ENCODE measurements at regions not wholly inside any gene's neighbourhood (a gene's known extent, or its start where the extent isn't known, plus 50 kb on each side); places are given as distances from the start of the nearest gene placed in this dataset.
A peak's percentile ranks its signal among the peaks of the same experiment; 100 is the strongest.

DNA sequence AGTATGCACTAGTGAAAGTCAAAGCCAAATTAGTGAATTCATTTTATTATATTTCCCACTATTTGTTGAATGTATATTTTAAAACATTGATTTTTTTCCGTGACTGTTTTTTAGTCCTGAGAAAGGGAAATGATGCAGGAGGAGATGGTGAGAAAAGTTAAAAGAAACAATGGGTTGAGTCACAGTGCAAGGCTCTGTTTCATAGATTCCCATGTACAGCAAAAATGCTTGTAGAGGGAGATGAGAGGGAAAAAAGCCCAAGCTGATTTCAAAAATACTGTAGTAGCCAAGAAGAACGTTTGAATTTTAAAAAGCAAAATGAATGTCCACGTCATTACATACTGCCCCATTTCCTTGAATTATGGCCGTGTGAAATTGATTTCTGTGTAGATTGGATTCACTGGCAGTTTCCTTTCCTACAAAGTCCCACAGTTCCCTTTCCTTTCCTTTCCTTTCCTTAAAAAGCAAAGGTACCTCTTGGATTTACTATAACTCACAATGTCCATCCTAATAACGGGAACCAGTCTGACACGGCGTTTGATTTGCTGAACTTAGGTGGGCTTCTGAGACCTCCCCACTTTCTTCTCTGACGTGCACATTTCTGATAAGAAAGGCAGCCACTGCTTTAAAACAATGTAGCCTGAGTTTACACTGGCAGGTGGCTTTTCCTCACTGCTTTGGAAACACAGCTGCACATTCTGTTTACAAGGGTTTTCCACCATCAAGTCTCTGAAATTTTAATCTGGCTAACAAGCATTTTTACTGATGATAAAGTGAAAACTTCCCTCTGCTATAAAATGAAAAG lies 63.7 kb downstream of the SPCS3 start:
- peak; percentile 68 for DNase-seq (ENCODE audit: low read depth, low spot score)

DNA sequence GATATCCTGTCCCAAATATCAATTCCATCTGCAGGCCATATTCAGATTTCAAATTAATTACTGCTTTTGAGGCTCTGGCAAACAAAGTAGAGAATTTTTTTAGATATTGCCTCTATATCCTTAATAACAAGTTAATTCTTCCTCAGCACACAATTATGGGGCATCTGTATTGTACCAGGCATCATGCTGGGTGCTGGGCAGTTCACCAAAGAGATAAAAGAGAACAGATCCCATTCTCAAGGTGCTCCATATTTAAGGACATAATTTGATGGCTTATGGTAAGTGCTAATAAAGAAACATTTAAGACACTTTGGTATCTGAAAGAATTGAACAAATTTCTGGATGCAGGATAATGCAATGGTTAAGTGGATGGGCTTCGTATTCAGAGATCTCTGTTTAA lies 65.8 kb downstream of the SPCS3 start:
- DNase-seq (ENCODE audit: low read depth, low spot score) = no peak

DNA sequence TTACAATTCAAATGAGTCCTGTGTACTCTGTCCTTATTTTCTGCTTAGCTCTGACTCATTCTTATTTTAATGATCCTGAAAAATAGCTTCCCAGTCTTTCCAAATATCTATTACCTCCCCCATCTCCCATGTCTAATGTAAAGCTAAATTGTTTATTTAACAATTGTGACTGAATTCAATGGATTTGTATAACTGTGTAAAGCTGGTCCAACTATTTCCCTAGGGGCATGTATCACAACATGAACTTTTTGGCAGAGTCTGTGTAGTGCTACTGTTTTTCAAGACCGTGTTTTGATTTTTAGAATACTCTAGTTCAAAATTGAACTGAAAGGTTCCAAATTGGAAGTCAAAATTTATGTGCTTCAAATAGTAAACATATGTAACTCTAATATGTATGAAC lies 67.8 kb downstream of the SPCS3 start:
- no peak for DNase-seq (ENCODE audit: low read depth, low spot score)

DNA sequence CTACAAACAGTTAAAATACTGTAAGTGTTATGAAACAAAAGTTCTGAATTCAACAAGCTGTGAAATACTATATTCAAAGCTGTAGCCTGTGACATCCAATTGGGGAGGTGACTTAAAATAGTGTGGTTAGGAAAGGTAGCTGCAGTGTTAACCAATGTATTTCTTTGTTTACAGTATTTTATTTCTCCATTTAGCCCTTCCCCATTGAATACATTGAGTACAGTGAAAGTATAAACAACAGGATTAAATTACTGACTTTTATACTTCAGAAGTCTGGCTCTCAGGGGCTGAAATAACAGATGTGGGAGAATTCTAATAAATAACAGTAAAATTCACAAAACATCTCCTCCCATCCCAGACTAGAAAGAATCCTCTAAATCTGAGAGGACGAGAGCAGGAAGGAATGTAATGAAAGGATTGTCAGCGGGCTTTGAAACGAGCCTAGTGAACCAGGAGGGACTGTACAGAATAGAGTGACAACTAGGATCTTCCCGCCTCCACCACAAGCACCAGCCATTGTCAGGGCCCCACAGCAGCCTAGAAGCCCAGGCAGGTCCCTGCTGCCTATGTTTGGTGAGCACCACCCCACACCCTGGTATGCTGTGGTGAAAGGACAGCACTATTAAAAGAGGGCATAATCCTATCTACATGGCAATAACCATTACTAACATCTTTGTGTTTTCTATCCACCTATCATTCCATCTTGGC lies 73.7 kb downstream of the SPCS3 start:
- DNase-seq (ENCODE audit: low read depth, low spot score) = no peak

DNA sequence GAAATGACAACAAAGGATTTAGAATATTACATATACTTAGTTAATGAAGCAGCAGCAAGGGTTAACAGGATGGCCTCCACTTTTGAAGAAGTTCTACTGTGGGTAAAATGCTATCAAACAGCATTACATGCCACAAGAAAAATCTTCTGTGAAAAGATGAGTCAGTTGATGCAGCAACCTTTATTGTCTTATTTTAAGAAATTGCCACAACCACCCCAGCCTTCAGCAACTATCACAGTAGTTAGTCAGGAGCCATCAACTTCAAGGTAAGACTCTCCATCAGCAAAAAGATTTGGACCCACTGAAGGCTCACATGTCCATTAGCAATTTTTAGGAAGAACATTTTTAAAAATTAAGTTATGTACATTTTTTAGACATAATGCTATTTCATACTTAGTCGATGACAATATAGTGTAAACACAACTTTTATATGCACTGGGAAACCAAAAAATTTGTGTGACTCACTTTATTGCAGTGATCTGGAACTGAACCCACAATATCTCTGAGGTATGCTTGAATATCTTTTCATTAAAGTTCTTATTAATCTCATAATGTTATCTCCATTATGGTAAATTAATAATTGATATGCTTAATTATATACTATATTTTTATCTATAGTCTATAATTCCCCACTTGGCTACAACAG lies 81.2 kb downstream of the SPCS3 start:
- no peak for DNase-seq (ENCODE audit: low read depth, low spot score)

DNA sequence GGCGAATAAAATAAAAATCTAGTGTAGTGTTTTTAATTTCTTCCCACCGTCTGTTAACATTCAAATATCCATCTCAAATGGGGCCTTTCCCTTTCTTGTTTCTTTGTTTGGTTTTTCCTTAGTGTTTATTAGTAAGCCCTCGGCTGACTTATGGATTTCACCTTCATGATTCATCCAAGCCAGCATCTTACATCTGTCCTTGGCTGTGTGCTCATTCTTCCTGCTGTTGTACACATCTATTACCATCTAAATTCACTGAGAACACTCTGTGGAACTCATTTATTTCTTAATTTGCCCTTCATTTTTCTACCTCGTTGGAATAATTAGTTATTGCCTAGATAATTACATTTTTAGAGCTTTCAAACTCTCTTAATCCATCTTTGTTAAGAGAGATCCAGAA lies 84.9 kb downstream of the SPCS3 start:
- no peak for DNase-seq (ENCODE audit: low read depth, low spot score)

DNA sequence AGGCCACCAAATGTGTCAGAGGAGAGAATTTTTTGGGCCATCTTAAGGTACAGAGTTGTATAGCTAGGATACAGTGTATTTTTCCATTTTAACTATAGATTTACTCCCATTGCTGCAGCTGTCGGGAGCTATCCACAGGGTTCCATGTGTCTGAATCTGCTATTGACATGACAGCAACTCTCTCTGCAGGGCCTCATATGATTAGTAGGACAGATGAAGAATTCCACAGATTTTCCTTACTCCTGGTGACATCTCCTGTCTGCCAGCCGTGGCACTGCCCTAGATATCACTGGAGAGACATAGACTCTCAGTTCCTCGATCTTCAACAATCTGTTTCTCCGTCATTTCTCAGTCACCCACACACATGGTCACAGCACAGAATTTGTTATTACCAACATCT lies 86.5 kb downstream of the SPCS3 start:
- DNase-seq (ENCODE audit: low read depth, low spot score) = no peak

DNA sequence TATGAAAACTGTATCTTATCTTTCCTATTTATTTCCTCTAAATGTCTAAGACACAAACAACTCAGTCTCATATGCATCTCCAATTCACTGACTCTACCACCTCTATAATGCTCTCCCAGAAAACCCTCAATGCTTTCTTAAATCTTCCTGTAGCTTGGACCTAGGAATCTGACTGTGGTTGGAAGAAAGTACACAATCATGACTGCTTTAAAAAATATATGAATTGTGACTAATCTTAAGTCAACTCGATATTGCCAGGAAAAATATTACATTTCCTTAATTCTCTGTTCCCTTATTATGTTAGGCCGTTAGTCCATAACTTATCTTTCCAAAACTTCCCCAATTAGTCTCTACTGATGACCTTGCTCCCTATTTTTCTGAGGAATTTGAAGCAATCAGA lies 87.0 kb downstream of the SPCS3 start:
- DNase-seq (ENCODE audit: low read depth, low spot score) = no peak

DNA sequence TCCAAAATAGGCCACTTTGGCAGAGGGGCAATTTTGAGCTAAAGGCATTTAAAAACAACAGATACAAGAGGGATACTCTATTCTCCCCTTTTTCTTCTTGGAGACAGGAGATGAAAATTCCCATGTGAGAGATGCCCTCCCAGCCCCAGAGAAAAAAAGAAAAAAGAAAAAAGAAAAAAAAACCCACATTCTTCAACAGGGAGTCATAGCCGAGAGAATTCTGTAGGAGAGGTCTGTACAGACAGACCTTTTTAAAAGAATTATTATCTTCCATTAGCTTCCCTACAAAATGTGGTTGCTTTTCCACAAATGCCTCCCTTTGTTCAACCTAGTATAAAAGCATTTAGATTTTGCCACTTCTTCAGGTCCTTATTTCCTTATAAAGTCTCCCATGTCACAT lies 89.9 kb downstream of the SPCS3 start:
- DNase-seq (ENCODE audit: low read depth, low spot score) = no peak

DNA sequence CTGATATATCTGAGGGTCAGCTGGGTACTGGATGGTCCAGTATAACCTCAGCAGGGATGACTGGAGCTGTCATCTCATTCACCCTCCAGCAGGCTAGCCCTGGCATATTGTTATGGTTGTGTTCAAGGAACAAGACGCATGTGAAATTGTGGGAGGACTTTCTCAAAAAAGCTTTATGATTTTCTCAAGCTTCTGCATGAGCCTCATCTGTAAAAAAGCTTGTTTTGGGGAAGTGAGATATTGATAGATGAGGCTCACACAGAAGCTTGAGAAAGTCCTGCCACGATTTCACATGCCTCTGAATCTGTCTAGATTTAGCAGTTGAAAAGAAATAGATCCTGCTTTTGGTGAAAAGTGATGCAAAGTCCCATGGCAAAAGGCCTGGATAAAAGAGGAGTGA lies 93.4 kb downstream of the SPCS3 start:
- DNase-seq (ENCODE audit: low read depth, low spot score) = no peak

DNA sequence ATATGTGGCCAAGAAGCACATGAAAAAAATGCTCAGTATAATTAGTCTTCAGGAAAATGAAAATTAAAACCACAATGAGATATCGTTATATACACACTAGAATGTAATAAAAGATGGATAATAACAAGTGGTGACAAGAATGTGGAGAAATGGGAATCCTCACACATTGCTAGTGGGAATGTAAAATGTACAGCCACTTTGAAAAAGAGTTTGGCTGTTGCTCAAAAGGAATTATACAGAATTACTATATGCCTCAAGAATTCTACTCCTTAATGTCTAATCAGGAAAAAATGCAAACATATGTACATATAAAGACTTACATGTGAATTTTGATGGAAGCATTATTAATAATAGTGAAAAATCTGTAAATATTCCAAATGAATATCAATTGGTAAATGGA lies 102.2 kb downstream of the SPCS3 start:
- no peak for DNase-seq (ENCODE audit: low read depth, low spot score)

DNA sequence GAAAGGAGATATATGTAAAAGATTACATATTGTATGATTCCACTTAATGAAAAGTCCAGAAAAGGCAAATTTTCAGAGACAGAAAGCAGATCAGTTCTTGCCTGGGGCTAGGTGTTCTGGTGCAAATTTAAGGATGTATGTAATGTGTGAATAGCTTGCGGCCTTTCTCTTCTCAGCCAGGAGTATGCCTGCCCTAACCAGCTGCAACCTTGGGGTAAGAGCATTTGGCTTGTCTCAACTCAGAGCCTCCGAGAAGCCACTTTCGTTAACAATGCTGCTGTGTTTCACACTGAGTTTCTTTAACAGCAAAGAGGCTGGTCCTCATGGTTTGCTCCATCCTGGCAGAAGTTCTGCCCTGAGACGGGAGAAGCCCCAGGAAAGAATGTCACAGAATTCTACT lies 102.7 kb downstream of the SPCS3 start:
- DNase-seq (ENCODE audit: low read depth, low spot score) = no peak

DNA sequence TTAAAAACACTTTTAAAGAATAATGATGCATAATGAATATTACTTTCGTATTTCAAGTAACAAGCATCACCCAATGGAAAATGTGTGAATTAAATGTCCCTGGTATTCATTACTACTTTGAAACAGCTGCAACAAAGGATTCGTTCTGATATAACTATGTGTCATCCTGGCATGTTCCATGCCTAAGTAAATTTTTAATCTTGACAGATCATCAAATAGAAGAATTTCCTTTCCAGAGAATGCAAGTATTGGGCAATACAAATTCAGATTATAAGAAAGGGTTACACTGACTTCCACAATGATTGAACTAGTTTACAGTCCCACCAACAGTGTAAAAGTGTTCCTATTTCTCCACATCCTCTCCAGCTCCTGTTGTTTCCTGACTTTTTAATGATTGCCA lies 105.3 kb downstream of the SPCS3 start:
- no peak for DNase-seq (ENCODE audit: low read depth, low spot score)

DNA sequence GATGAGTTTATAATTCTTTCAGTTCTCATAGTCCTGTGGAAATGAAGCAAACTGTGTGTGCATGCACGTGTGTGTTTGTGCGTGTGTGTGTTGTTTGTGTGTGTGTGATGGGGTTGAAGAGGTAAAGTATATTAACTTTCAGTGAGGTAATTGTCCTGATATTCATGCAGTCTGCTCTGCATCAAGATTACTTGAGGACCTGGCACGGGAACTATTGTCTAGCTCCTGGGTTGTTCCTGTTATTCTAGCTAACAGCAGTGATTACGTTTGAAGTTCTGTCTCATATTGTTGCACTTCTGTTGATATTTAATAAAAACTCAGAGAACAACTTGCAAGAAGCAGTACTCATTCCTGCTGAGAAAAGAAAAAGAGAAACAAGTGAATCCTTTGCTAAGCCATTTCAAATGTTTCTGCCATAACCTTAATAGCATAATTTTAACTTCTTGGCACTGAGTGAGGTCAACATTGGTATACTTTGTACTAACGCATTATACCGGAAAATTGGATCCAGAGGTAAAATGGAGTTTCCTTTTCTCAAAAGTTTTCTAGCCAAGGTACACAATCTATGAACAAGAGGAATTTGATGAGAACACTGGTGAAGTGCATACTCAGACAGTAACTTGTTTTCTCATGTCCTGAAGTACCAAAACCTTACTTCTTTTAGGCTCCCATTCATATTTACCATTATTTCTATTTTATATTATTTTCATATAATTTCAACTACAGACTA lies 113.2 kb downstream of the SPCS3 start:
- no peak for DNase-seq (ENCODE audit: low read depth, low spot score)

DNA sequence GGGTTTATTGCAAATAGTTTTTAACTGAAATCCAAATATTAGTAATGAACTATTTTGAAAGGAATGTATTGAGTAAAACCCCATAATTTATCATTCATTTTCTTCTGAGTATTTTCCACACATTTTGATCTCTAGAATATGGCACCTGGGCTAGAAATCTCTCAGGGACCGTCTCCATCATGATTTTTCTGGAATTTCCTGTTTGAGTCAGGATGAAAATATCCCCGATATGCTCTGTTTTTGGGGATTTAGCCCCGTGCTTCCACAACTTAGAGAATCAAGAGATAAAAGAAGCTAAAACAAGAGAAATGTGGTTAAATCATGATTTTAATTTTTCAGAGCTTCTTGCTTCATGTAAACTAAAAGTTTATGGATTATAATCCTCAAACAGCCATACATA lies 114.2 kb downstream of the SPCS3 start:
- DNase-seq (ENCODE audit: low read depth, low spot score) = no peak

DNA sequence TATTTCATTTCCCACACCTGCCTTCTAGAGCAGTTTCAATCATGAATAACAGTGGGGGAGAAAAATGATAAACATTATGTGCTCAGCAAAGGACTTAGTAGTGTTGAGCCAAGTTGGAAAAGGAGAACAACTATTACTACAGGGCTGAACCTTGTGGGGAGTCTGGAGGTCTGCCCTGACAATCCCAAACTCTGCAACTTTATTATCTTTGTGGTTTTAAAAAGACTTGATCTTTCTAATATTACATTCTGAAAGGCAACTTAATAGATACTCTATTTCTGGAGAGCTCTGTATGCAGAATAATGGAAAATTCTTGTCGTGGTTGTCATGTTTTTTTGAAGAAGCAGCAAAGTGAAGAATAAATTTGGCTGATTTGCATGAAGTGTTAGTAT lies 116.1 kb downstream of the SPCS3 start:
- DNase-seq (ENCODE audit: low read depth, low spot score) = no peak

DNA sequence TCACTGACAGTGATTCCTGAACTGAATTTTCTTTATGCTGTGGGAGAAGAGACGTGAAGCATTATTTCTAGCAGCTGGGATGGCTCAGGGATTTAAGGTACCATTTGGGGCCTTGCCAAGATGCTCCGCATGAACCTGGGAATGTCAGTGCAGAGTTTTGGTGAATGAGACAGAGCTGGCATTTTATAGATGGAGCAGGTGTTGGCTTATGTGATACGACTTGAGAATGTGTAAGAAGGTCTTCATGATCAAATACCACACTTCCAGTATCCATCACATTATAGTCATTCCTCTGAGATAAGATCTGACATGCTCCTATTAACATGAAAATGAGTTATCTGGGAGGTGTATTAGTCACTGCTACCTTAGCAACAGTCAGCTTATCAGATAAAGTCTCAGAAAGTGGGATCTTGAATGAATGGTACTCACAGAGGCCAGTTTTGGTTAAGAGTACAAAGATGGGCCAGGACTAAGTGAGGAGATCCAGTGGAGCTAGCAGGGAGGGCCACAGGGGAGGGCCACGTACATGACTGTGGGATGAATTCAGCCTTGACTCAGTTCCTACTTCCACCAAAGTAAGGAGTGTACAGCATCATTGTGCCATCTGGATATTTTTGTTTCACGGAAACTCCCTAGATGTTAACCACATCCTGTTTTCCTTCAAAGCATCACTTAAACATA lies 116.7 kb downstream of the SPCS3 start:
- no peak for DNase-seq (ENCODE audit: low read depth, low spot score)

DNA sequence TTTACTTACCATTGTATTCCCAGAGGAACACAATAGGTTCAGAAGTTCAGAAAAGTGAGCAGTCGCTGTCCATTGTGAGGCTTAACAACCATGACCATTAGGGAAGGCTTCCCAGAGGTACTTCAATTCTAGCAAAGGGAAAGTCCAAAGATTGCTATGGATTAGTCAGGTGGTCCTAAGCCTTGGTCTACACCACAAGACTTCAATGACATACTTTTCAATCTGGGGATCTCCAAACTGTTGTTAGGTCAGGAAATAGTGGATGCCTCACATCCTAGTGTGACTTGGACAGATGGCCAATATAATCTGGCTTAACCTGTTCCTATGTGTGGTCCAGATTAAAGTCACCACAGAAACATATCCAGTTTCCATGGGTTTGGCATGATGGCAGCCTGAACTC lies 118.0 kb downstream of the SPCS3 start:
- no peak for DNase-seq (ENCODE audit: low read depth, low spot score)

DNA sequence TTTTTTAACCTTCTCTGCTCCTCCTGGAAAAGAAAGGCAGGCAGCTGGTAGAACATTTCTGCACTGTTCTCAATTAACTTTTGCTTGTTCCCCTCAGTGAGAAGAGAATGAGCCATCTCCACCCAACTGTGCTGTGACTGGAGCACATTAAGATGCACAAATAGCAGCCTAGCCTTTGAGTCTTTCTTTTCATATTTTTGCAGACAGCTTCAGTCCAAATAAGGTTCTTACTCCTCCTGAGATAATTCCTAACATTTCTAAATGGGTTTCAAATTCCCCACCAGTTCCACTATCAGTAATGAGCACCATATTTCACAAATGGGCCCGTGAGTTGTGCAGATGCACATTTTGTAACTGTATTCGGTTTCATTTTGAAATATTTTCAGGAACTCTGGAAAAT lies 118.6 kb downstream of the SPCS3 start:
- DNase-seq (ENCODE audit: low read depth, low spot score) = no peak

DNA sequence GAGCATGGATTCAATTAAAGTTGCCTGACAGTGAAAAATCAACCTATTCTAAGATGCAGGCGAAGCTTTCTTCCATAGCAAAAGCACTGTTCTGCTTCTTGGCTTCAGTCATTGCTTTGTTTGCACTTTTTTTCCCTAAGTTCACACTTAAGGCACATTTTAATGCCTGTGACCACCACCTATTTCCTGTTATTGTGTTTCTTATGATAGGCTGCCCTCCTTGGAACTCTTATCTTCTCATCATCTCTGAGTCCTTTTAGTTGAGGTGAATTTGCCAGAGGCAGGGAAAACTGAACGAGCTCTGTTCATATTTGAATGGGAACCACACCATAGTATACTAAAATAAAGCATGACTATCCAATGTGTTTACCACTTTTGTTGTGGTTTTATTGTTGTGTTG lies 119.8 kb downstream of the SPCS3 start:
- no peak for DNase-seq (ENCODE audit: low read depth, low spot score)

DNA sequence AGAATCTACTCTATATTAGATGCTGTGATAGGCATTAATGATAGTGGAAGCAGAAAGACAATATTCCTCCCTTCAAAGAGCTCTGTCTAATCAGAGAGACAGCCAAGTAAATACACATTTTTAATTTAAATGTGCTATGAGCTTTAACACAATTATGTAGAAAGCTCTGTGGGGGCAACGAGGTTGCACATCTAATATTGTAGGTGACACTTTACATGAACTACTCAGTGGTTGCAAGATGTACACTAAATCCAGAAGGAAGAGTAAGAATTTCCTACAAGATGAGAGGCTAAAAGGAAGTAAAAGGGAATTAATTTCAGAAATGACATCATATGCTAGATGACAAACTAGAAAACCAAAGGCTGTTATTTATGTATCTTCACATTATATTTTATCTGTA lies 120.9 kb downstream of the SPCS3 start:
- DNase-seq (ENCODE audit: low read depth, low spot score) = no peak

DNA sequence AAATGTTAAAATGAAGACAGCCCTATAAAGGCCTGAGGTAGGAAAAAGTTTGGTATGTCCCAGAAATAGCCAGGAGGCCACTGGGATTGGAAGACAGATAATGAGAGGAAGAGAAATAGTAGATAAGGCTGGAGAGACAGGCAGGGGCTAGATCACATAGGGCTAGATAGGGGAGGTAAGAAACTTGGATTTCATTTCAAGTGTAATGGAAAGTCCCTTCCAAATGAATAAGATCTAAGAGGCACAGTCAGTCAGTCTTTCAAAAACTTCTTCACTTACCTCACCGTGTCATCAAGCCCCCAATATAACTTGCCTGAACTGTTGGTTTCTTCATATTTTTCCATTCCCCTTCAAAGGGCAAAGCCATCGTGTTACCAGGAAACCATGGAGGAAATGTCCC lies 121.8 kb downstream of the SPCS3 start:
- DNase-seq (ENCODE audit: low read depth, low spot score) = no peak

All from pulmonary artery endothelial cell (primary cell).